ENCODE measurements at regions not wholly inside any gene's neighbourhood (a gene's known extent, or its start where the extent isn't known, plus 50 kb on each side); places are given as distances from the start of the nearest gene placed in this dataset.

- intact Hi-C loops (cut with DNase I), result no loop called here
Measured at GRCh38 chr2:151048331-151049054, 213.2 kb downstream of the RBM43 start.

GRCh38 chr2:151043484-151043883 is 218.2 kb downstream of the RBM43 start:
- peak in 14 of 42 donors; percentile 1 to 48 (median 17) for DNase-seq
- intact Hi-C loops (cut with DNase I), result no loop called here

More at GRCh38 chr2:151048331-151049054, 213.2 kb downstream of the RBM43 start:
- DNase-seq, result no peak

GRCh38 chr2:151042964-151043363 is 218.7 kb downstream of the RBM43 start:
- no peak for DNase-seq
- intact Hi-C loops (cut with DNase I), result no loop called here

DNA sequence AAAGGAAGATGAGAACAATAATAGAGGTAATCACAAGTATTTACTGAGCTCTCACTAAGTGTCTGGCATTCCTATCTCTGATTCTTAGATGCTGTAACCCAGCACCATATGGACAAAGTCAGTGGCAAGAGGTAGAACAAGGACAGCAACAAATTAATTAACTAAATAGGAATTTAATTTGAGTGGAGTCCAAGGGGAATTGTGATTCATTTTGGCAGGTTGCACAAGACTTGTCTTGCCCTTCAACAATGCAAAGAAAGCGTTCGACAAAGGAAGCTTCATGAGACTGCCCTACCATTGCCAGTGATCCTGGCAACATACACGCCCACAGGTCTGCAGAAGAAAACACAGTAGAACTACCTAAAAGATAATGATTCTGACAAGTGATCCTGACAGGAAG is 221.6 kb downstream of the RBM43 start:
- DNase-seq, result no peak
- intact Hi-C loops (cut with DNase I), result no loop called here

GRCh38 chr2:151038516-151038915 is 223.1 kb downstream of the RBM43 start:
- no peak for DNase-seq
- intact Hi-C loops (cut with DNase I), result no loop called here

GRCh38 chr2:151037434-151037833 is 224.2 kb downstream of the RBM43 start:
- intact Hi-C loops (cut with DNase I), result no loop called here
- no peak for DNase-seq

DNA sequence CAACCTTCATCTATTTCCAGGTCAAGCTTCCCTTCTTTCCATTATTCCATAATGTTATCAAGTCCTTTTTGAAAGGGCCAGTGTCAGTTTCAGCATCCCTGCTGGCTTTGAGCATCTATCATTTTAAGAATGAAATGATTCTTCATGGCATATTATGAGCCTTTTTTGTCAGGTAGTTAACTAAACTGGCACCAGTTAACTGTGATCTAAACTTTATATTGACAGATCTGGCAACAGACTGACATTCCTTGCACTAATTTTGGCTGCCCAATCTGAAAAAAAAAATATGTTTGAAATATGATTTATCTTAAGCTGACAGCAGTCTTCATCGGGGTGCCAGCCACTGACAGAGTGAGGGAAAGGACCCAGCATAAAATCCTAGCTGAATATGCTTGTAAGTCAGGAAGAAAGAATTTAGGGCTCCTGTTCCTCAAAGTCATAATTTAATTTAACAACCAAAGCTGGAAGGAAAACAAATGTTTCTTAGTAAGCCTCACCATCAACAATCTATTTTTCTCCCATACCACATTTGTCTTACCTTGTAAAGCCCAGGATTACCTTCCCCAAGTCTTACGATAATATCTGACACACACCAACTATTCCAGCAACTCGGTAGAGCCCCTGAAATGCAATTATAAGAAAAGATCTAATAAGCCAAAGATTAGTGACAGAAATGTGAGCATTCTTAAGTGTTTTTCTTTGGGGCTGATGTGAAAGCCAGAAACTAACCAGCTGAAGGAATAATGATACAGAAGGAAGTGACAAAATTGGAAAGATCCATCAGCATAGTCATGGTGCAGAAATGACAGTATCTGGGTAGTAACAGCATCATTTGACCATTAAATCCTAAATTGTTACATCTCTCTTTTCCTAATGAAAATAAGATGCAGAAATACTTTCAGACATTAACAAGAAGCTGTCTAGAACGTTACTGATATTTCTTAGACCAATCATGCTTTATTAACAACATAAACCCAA is 228.1 kb downstream of the RBM43 start:
- intact Hi-C loops (cut with DNase I), result no loop called here
- DNase-seq, result no peak

GRCh38 chr2:151032741-151033191 is 228.9 kb downstream of the RBM43 start:
- intact Hi-C loops (cut with DNase I), result no loop called here
- no peak for DNase-seq

- DNase-seq, result no peak
- intact Hi-C loops (cut with DNase I), result no loop called here
Measured at GRCh38 chr2:151030663-151031230, 230.9 kb downstream of the RBM43 start.

DNA sequence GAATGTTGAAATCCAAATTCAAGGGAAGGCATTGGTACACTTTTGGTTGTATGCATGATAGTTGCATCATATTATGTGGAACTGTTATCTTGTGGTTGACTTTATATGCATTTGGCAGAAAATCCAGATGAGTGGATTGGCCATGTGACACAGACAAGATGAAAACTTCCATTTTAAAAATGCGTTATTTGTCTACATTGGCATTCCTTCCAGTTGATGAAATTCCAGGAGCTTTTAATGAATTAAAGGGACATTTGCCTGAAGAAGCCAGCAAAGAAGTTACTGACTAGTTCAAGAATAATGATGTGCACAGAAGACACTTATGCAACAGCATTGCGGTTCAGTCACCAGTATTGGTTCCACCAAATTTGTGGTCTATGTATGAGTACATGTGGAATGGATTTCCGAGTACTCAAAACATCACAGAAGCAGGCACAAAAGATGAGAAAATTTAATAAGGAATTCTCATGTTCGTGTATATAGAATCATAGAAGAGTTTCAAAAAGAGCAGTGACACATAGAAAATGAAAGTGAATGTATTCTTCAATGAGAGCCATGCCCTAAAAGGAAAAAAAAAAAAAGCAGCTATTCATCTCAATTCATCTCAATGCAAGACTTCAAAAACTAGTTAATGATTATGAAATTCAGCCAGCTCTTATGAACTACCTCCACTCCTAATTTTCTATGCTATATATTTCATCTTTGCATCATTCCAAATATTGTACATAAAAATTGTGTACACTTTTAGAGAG is 232.1 kb downstream of the RBM43 start:
- intact Hi-C loops (cut with DNase I), result no loop called here
- no peak for DNase-seq

DNA sequence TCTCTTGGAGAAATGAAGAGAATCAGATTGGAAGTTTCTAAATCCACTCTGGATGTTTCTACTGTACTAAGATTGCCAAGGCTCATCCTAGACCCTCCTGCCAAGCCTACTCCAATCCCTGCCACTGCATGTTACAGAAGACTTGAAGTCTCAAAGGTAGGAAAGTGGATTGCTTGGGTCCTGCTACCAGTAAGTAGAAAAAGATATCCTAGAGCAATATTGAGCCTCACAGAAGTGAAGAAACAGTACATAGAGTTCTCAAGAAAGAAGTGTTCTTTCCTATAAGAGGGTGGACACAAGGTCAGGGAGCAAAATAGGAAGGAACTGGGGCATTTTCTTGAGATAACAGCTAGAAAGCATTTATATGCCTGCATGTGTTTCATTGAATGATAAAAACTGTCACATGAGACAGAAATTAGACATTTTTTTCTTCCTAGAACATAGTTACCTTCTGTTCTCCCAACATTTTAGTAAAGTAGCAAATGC is 232.9 kb downstream of the RBM43 start:
- no peak for DNase-seq
- intact Hi-C loops (cut with DNase I), result no loop called here

GRCh38 chr2:151027151-151027550 is 234.5 kb downstream of the RBM43 start:
- intact Hi-C loops (cut with DNase I), result no loop called here
- no peak for DNase-seq

GRCh38 chr2:151025816-151026215 is 235.8 kb downstream of the RBM43 start:
- intact Hi-C loops (cut with DNase I), result no loop called here
- DNase-seq, result no peak

GRCh38 chr2:151024696-151025251 is 236.9 kb downstream of the RBM43 start:
- no peak for DNase-seq
- intact Hi-C loops (cut with DNase I), result no loop called here

GRCh38 chr2:151021747-151022452 is 239.8 kb downstream of the RBM43 start:
- intact Hi-C loops (cut with DNase I), result no loop called here
- no peak for DNase-seq

- no peak for DNase-seq
Measured at GRCh38 chr2:151020411-151020810, 241.3 kb downstream of the RBM43 start.

DNA sequence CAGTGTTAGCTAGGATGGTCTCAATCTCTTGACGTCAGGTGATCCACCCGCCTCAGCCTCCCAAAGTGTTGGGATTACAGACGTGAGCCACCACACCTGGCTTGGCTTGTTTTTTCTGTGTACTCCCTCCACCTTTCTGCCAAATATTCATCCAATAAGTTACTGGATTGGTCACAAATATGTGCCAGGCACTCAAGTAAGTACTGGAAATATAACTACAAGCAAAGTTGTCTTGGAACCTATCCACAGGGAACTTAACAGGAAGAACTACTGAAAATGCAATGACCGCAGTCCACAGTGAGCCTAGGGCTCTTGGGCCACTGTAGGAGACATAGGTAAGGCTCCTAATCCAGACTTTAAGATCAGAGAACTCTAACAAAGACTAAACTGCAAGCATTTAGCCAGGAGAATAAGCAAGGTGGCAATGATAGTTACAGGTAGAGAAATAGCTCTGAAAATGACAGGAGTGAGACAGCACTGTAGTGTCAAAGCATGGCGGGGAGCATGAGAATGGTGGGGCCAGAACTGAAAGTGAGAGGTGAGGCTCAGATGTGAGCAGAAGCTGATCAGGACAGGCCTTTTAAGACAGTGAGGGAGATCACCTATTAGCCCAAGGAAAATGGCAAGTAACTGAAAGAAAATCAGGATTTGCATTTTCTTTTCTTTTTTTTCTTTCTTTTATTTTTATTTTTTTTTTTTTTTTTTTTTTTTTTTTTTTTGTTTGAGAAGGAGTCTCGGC is 252.1 kb downstream of the RBM43 start:
- intact Hi-C loops (cut with DNase I), result no loop called here
- DNase-seq, result no peak

More at GRCh38 chr2:151020411-151020810, 241.3 kb downstream of the RBM43 start:
- intact Hi-C loops (cut with DNase I), result no loop called here

All from head of caudate nucleus (tissue), 42 donors.